ENCODE measurements at regions not wholly inside any gene's neighbourhood (a gene's known extent, or its start where the extent isn't known, plus 50 kb on each side); places are given as distances from the start of the nearest gene placed in this dataset.

- DNase-seq (ENCODE audit: low spot score), result no peak
- TF ChIP-seq EZH2 (IDR thresholded peaks at IDR 0.05; ENCODE audit: borderline replicate concordance, low read depth, low read length, poor library complexity, severe bottlenecking), result no peak
- TF ChIP-seq, protein P1, sequence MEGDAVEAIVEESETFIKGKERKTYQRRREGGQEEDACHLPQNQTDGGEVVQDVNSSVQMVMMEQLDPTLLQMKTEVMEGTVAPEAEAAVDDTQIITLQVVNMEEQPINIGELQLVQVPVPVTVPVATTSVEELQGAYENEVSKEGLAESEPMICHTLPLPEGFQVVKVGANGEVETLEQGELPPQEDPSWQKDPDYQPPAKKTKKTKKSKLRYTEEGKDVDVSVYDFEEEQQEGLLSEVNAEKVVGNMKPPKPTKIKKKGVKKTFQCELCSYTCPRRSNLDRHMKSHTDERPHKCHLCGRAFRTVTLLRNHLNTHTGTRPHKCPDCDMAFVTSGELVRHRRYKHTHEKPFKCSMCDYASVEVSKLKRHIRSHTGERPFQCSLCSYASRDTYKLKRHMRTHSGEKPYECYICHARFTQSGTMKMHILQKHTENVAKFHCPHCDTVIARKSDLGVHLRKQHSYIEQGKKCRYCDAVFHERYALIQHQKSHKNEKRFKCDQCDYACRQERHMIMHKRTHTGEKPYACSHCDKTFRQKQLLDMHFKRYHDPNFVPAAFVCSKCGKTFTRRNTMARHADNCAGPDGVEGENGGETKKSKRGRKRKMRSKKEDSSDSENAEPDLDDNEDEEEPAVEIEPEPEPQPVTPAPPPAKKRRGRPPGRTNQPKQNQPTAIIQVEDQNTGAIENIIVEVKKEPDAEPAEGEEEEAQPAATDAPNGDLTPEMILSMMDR (conservative IDR thresholded peaks at IDR 0.05; ENCODE audit: low read depth, low read length), result no peak
- ChIA-PET CTCF (no interaction called here), POLR2A (ENCODE audit: low non-redundant PET) (no interaction called here)
- Histone ChIP-seq H3K4me1 (ENCODE audit: insufficient read depth, low read length, poor library complexity, severe bottlenecking) (no peaks in the 10 kb centered on the region), H3K9me3 (ENCODE audit: low read depth, low read length, poor library complexity, severe bottlenecking) (no peaks in the 10 kb centered on the region), H3K36me3 (ENCODE audit: insufficient read depth, low read length, poor library complexity, severe bottlenecking) (no peaks in the 10 kb centered on the region), H3K4me3 (ENCODE audit: low read depth, low read length, poor library complexity, severe bottlenecking) (no peak overlapping the region), H3K27me3 (replicated peaks; ENCODE audit: insufficient read depth, low read depth, low read length, poor library complexity) (no peaks in the 10 kb centered on the region), H3K27ac (ENCODE audit: low read depth, low read length, poor library complexity, severe bottlenecking) (no peak overlapping the region)
- intact Hi-C loops (cut with micrococcal nuclease; ENCODE audit: unreplicated experiment), result no loop called here
- no TSS peak for BruUV-seq (replicated peaks)
Measured at GRCh38 chr15:58247855-58248842, 110.0 kb downstream of the AQP9 start.

DNA sequence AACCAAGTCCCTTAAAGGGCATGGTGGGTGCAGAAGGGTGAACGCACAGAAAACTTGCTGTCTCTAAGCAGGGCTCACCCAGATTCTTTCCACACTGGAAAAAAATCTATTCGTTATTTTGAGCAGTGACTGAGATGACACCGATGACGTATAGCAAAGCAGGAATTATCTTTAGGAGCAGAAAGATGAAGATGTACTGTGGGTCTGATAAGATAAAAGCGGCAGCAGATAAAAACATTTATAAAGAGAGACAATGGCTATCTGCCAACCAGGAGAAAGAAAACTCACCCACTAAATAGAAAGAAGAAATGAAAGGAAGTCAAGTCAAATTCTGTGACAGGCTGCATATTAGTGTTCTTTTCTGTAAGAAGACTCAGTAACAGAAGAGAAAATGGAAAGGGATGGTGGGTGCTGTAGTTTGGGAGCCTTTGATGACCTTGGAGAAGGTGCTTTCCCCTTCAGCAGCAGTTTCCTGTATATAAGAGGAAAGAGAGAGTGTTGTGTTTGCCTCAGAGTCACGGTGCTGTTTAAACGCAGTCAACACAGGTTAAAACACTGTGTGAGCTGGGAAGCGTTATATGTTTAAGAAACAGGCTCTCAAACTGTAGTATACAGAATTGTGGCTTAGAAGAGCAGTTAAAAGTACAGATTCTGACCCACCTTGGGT is 111.6 kb downstream of the AQP9 start:
- intact Hi-C loops (cut with micrococcal nuclease; ENCODE audit: unreplicated experiment), result no loop called here
- no peaks in the 10 kb centered on the region for H3K9me3 ChIP-seq (ENCODE audit: low read depth, low read length, poor library complexity, severe bottlenecking)
- H3K27ac ChIP-seq (ENCODE audit: low read depth, low read length, poor library complexity, severe bottlenecking), result no peak overlapping the region
- no peaks in the 10 kb centered on the region for H3K4me1 ChIP-seq (ENCODE audit: insufficient read depth, low read length, poor library complexity, severe bottlenecking)
- H3K27me3 ChIP-seq (replicated peaks; ENCODE audit: insufficient read depth, low read depth, low read length, poor library complexity), result no peaks in the 10 kb centered on the region
- H3K4me3 ChIP-seq (ENCODE audit: low read depth, low read length, poor library complexity, severe bottlenecking), result no peak overlapping the region
- ChIA-PET CTCF (no interaction called here), POLR2A (ENCODE audit: low non-redundant PET) (no interaction called here)
- H3K36me3 ChIP-seq (ENCODE audit: insufficient read depth, low read length, poor library complexity, severe bottlenecking), result no peaks in the 10 kb centered on the region
- no peak for TF ChIP-seq EZH2 (IDR thresholded peaks at IDR 0.05; ENCODE audit: borderline replicate concordance, low read depth, low read length, poor library complexity, severe bottlenecking)
- TF ChIP-seq, protein P1 (conservative IDR thresholded peaks at IDR 0.05; ENCODE audit: low read depth, low read length), result no peak
- BruUV-seq (replicated peaks), result no TSS peak
- no peak for DNase-seq (ENCODE audit: low spot score)

DNA sequence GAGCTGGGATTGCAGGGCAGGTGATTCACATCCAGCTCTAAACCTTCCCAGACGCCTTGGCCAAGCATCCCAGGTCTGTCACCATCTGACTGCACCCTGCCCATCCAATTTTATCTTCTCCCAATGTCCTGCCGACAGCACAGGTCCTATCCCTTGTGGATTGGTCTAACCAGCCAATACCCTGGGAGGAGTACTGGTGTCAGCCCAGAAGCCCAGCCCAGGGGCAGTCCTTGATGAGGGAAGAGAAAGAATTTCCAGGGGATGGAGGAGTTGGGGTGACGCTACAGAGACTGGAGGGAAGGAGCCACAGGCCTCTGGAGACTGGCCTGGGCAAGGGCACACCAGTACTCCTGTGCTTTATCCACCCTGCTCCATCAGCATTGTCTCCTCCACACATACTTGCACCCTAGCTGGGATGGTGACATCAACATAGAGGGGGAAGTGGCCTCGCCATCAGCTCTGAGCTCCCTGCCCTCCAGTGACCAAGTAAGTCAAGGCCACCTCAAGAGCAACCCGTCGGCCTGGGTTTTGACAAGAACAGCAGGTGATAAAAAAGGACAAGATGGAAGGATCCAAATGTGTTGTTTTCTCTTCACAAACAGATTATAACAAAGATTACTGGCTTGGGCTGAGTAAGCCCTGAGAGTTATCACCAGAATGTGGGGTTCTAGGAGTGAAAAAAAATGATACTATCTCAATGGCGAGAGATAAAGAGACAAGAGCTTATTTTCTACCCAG is 114.6 kb downstream of the AQP9 start:
- BruUV-seq (replicated peaks), result no TSS peak
- ChIA-PET CTCF (no interaction called here), POLR2A (ENCODE audit: low non-redundant PET) (no interaction called here)
- H3K27ac ChIP-seq (ENCODE audit: low read depth, low read length, poor library complexity, severe bottlenecking), result no peak overlapping the region
- no peaks in the 10 kb centered on the region for H3K9me3 ChIP-seq (ENCODE audit: low read depth, low read length, poor library complexity, severe bottlenecking)
- intact Hi-C loops (cut with micrococcal nuclease; ENCODE audit: unreplicated experiment), result no loop called here
- no peak for TF ChIP-seq EZH2 (IDR thresholded peaks at IDR 0.05; ENCODE audit: borderline replicate concordance, low read depth, low read length, poor library complexity, severe bottlenecking)
- TF ChIP-seq, protein P1 (conservative IDR thresholded peaks at IDR 0.05; ENCODE audit: low read depth, low read length), result no peak
- no peak overlapping the region for H3K4me3 ChIP-seq (ENCODE audit: low read depth, low read length, poor library complexity, severe bottlenecking)
- no peaks in the 10 kb centered on the region for H3K27me3 ChIP-seq (replicated peaks; ENCODE audit: insufficient read depth, low read depth, low read length, poor library complexity)
- H3K36me3 ChIP-seq (ENCODE audit: insufficient read depth, low read length, poor library complexity, severe bottlenecking), result no peaks in the 10 kb centered on the region
- no peaks in the 10 kb centered on the region for H3K4me1 ChIP-seq (ENCODE audit: insufficient read depth, low read length, poor library complexity, severe bottlenecking)
- DNase-seq (ENCODE audit: low spot score), result no peak
